Adrenal gland (tissue), 9 donors: ENCODE measurements at regions not wholly inside any gene's neighbourhood (a gene's known extent, or its start where the extent isn't known, plus 50 kb on each side); places are given as distances from the start of the nearest gene placed in this dataset.

Experiments used
- DNase-seq, 7 donors: peaks; one replicate each; pipeline ENCODE4 v3.0.0-alpha.2; 2019 to 2020
- H3K27ac ChIP-seq, 5 donors: fragments of 200-600 bp; sonication (generic) in 4 of 5; 1 replicate in 3 of 5; 2 replicates in 2 of 5; pipeline versions ENCODE4 v1.5.1 to v1.8.0; 2016 to 2020; ENCODE audit warnings: mild to moderate bottlenecking in 1 of 5
- H3K27me3 ChIP-seq: fragments of 200-600 bp; 2 replicates; pipeline ENCODE4 v1.8.0; 2021
- H3K36me3 ChIP-seq, 2 donors: fragments of 200-600 bp; replicated peaks in 1 of 2; 1 replicate in 1 of 2; 2 replicates in 1 of 2; pipeline versions ENCODE4 v1.5.1 to v1.8.0; 2018 to 2022
- H3K4me1 ChIP-seq, 2 donors: fragments of 200-600 bp; replicated peaks in 1 of 2; 1 replicate in 1 of 2; 2 replicates in 1 of 2; pipeline versions ENCODE4 v1.5.1 to v1.8.0; 2018 to 2021
- H3K4me3 ChIP-seq, 4 donors: fragments of 200-600 bp; sonication (generic) in 3 of 4; one replicate each; pipeline ENCODE4 v1.5.1; 2016 to 2018
- H3K9me3 ChIP-seq, 3 donors: fragments of 200-600 bp; sonication (generic) in 1 of 3; replicated peaks in 1 of 3; 1 replicate in 2 of 3; 2 replicates in 1 of 3; pipeline versions ENCODE4 v1.5.1 to v1.8.0; 2016 to 2021
- POLR2A ChIP-seq, 2 donors: fragments of 450-650 bp; IDR thresholded peaks; one replicate each; pipeline ENCODE4 v1.6.1; 2017; ENCODE audit warnings: antibody characterized with exemption in 2 of 2, mild to moderate bottlenecking in 2 of 2, moderate library complexity in 1 of 2
- WGBS, 4 donors: extraction: QIAGEN DNeasy Blood & Tissue Kit in 2 of 4; methylation state at CpG; one replicate each; pipeline versions ENCODE4 v1.1.5 to v1.1.7; 2013 to 2017; 5-methylcytosine and 5-hydroxymethylcytosine counted together
- intact Hi-C, 2 donors: fragments of 100-400 bp; cut with DNase I; formaldehyde crosslinking; loops; one replicate each; pipeline versions ENCODE4 v1.14.1 to v1.15.0; 2022 to 2023
- TF ChIP-seq, protein P1 (sequence below), 6 experiments: fragments of 450-650 bp in 4 of 6; fragments of 200-600 bp in 2 of 6; sonication (generic) in 1 of 6; IDR thresholded peaks; 1 replicate in 5 of 6; 2 replicates in 1 of 6; pipeline versions ENCODE4 v1.5.1 to v1.8.0; 2016 to 2021; ENCODE audit warnings: antibody characterized with exemption in 6 of 6, mild to moderate bottlenecking in 2 of 6, moderate library complexity in 1 of 6
- donor health status: healthy with polysubstance abuse.
- donor health status: Bipolar disorder and iron deficiency.
- donor health status: DM: yes; HTN: yes; CAD: no.
- donor health status: DM: no; HTN: no; CAD: no.
- donor health status: DM: no; HTN: no; CAD: no.

DNA sequence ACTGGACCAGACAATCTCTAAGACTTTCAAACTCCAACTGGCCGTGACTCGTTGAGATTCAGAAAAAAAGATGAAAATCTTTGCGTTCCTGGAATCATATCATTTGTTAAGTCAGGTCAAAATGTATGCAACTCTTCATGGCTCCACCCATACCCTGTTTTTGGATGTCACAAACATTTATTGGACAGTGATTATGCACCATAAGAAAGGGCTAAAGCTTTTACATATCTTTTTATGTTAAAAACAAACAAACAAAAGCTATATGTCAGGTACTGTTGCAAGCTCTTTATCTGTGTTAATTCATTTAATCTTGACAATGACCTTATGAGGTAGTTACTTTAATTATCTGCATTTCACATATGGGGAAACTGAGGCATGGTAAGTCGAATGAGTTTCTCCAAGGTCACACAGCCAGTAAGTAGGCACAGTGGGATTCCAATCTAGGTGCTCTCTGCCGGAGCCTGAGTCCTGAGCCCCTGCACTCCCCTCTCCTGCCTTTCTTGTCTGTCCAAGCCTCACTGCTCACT lies 145.7 kb upstream of the MYCN start:
- TF ChIP-seq, protein P1, sequence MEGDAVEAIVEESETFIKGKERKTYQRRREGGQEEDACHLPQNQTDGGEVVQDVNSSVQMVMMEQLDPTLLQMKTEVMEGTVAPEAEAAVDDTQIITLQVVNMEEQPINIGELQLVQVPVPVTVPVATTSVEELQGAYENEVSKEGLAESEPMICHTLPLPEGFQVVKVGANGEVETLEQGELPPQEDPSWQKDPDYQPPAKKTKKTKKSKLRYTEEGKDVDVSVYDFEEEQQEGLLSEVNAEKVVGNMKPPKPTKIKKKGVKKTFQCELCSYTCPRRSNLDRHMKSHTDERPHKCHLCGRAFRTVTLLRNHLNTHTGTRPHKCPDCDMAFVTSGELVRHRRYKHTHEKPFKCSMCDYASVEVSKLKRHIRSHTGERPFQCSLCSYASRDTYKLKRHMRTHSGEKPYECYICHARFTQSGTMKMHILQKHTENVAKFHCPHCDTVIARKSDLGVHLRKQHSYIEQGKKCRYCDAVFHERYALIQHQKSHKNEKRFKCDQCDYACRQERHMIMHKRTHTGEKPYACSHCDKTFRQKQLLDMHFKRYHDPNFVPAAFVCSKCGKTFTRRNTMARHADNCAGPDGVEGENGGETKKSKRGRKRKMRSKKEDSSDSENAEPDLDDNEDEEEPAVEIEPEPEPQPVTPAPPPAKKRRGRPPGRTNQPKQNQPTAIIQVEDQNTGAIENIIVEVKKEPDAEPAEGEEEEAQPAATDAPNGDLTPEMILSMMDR (IDR thresholded peaks at IDR 0.05) = no peak
- no peak for TF ChIP-seq POLR2A (IDR thresholded peaks at IDR 0.05)
- no peak for DNase-seq
- intact Hi-C loops = no loop called here
- no peaks in the 10 kb centered on the region for H3K4me1 ChIP-seq
- no peak overlapping the region for H3K27ac ChIP-seq
- 76 to 87% (median 81%) methylated on average over 5 of the region's 5 CpGs for WGBS, 4 donors
- no peaks in the 10 kb centered on the region for H3K27me3 ChIP-seq
- no peak overlapping the region for H3K4me3 ChIP-seq
- no peaks in the 10 kb centered on the region for H3K36me3 ChIP-seq
- no peaks in the 10 kb centered on the region for H3K9me3 ChIP-seq

- Histone ChIP-seq H3K27ac (no peak overlapping the region), H3K4me3 (no peak overlapping the region), H3K9me3 (no peaks in the 10 kb centered on the region), H3K36me3 (no peaks in the 10 kb centered on the region), H3K4me1 (no peaks in the 10 kb centered on the region), H3K27me3 (no peaks in the 10 kb centered on the region)
- intact Hi-C loops = no loop called here
- WGBS, 4 donors = 46 to 77% (median 64%) methylated on average over 10 of the region's 10 CpGs
- DNase-seq = peak in 1 of 7 donors; percentile 29
- TF ChIP-seq POLR2A (IDR thresholded peaks at IDR 0.05) = no peak
- TF ChIP-seq, protein P1 (IDR thresholded peaks at IDR 0.05) = no peak
Observed at GRCh38 chr2:15795426-15795825, 144.9 kb upstream of the MYCN start.

DNA sequence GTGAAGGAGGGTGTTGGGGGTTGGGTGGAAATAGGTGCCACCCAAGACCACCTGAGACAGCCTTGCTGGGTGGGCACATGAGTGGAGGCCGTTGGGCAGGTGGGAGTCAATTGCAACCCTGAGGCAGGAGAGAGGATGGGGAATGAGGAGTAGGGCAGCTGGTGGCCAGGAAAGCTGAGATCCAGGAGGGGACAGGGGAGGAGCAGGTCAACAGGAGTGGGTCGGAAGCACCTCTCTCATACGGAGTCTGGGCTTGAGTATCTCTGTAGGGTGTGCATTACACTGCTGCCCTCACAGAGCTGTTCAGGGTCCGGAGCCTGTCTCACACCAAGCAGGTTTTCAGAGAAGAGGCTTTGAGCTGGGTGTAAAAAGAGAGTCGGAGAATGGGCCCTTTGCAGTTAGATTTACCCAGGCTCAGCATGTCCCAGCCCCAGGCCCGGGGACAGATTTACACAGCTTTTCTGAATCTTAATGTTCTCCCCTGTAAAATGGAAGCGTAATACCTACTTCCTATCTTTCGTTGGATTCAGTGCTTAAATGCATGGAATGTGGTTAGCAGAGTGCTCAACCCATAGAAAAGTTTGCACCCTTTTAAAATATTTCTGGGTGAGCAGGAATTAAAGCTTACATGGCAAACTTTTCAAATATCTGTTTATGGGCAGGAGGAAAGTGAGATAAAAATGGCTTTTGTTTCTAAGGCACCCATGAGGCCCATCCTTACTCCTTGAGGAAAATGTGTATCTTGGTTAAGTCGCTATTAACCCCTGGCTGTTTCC lies 144.0 kb upstream of the MYCN start:
- WGBS, 4 donors = 81 to 89% (median 87%) methylated on average over 9 of the region's 9 CpGs
- intact Hi-C loops = no loop called here
- TF ChIP-seq, protein P1 (IDR thresholded peaks at IDR 0.05) = no peak
- no peak for TF ChIP-seq POLR2A (IDR thresholded peaks at IDR 0.05)
- Histone ChIP-seq H3K27ac (no peak overlapping the region), H3K27me3 (no peaks in the 10 kb centered on the region), H3K4me1 (no peaks in the 10 kb centered on the region), H3K9me3 (no peaks in the 10 kb centered on the region), H3K4me3 (no peak overlapping the region), H3K36me3 (no peaks in the 10 kb centered on the region)
- no peak for DNase-seq

- H3K4me1 ChIP-seq = no peaks in the 10 kb centered on the region
- no peak overlapping the region for H3K4me3 ChIP-seq
- no peak overlapping the region for H3K27ac ChIP-seq
- 68 to 80% (median 72%) methylated on average over 9 to 11 of the region's 11 CpGs for WGBS, 4 donors
- no peaks in the 10 kb centered on the region for H3K9me3 ChIP-seq
- H3K36me3 ChIP-seq = no peaks in the 10 kb centered on the region
- no peak for DNase-seq
- no peaks in the 10 kb centered on the region for H3K27me3 ChIP-seq
- TF ChIP-seq POLR2A (IDR thresholded peaks at IDR 0.05) = no peak
- TF ChIP-seq, protein P1 (IDR thresholded peaks at IDR 0.05) = no peak
- intact Hi-C loops = no loop called here
Observed at GRCh38 chr2:15797231-15797938, 143.0 kb upstream of the MYCN start.
